HG03196 (cell line): ENCODE measurements at regions not wholly inside any gene's neighbourhood (a gene's known extent, or its start where the extent isn't known, plus 50 kb on each side); places are given as distances from the start of the nearest gene placed in this dataset.

Source experiments
- ATAC-seq: cut with Tn5 transposase; IDR thresholded peaks from one replicate; pipeline ENCODE4 v1.9.1; 2021; ENCODE audit not compliant: unreplicated experiment

GRCh38 chr1:239868058-239868832 lies 223.4 kb upstream of the FMN2 start:
- no peak for ATAC-seq

- ATAC-seq = no peak
Measured at GRCh38 chr1:239870194-239870593, 221.5 kb upstream of the FMN2 start.

GRCh38 chr1:239872626-239873025 lies 219.1 kb upstream of the FMN2 start:
- ATAC-seq = no peak

GRCh38 chr1:239874831-239875230 lies 216.9 kb upstream of the FMN2 start:
- no peak for ATAC-seq

- ATAC-seq = no peak
Measured at GRCh38 chr1:239879321-239880170, 212.1 kb upstream of the FMN2 start.

- ATAC-seq = no peak
Measured at GRCh38 chr1:239882967-239883366, 208.7 kb upstream of the FMN2 start.

- ATAC-seq = no peak
Measured at GRCh38 chr1:239884796-239885195, 206.9 kb upstream of the FMN2 start.

- ATAC-seq = no peak
Measured at GRCh38 chr1:239886266-239886665, 205.4 kb upstream of the FMN2 start.

GRCh38 chr1:239888639-239889038 lies 203.0 kb upstream of the FMN2 start:
- ATAC-seq = no peak

GRCh38 chr1:239891621-239892358 lies 199.9 kb upstream of the FMN2 start:
- ATAC-seq = no peak

- ATAC-seq = no peak
Measured at GRCh38 chr1:239892602-239893001, 199.1 kb upstream of the FMN2 start.

- no peak for ATAC-seq
Measured at GRCh38 chr1:239893127-239893731, 198.5 kb upstream of the FMN2 start.

GRCh38 chr1:239896569-239896968 lies 195.1 kb upstream of the FMN2 start:
- ATAC-seq = no peak

GRCh38 chr1:239896980-239897379 lies 194.7 kb upstream of the FMN2 start:
- no peak for ATAC-seq

- ATAC-seq = no peak
Measured at GRCh38 chr1:239897458-239897857, 194.2 kb upstream of the FMN2 start.

- peak; percentile 80 for ATAC-seq
Measured at GRCh38 chr1:239898062-239898730, 193.5 kb upstream of the FMN2 start.

- no peak for ATAC-seq
Measured at GRCh38 chr1:239899747-239900146, 191.9 kb upstream of the FMN2 start.

GRCh38 chr1:239906394-239906793 lies 185.3 kb upstream of the FMN2 start:
- no peak for ATAC-seq

GRCh38 chr1:239909898-239910297 lies 181.8 kb upstream of the FMN2 start:
- no peak for ATAC-seq

GRCh38 chr1:239912471-239912870 lies 179.2 kb upstream of the FMN2 start:
- no peak for ATAC-seq
